Suprapubic skin (tissue), 4 donors: ENCODE measurements at regions not wholly inside any gene's neighbourhood (a gene's known extent, or its start where the extent isn't known, plus 50 kb on each side); places are given as distances from the start of the nearest gene placed in this dataset.

Experiments
- DNase-seq, 2 donors: peaks; one replicate each; pipeline ENCODE4 v3.0.0-alpha.2; 2019; ENCODE audit warnings: low spot score in 2 of 2
- H3K27ac ChIP-seq: fragments of 200-600 bp; sonication (generic); one replicate; pipeline ENCODE4 v1.5.1; 2019
- H3K27me3 ChIP-seq: fragments of 200-600 bp; sonication (generic); one replicate; pipeline ENCODE4 v1.5.1; 2019
- H3K36me3 ChIP-seq: fragments of 200-600 bp; sonication (generic); one replicate; pipeline ENCODE4 v1.5.1; 2019
- H3K4me1 ChIP-seq: fragments of 200-600 bp; sonication (generic); one replicate; pipeline ENCODE4 v1.5.1; 2019
- H3K4me3 ChIP-seq: fragments of 200-600 bp; sonication (generic); one replicate; pipeline ENCODE4 v1.5.1; 2019; ENCODE audit warnings: mild to moderate bottlenecking
- H3K9me3 ChIP-seq: fragments of 200-600 bp; sonication (generic); one replicate; pipeline ENCODE4 v1.5.1; 2019
- CTCF ChIP-seq, 2 donors: fragments of 200-600 bp in 1 of 2; fragments of 450-650 bp in 1 of 2; sonication (generic) in 1 of 2; IDR thresholded peaks; one replicate each; pipeline ENCODE4 v1.5.1; 2016 to 2019; ENCODE audit warnings: antibody characterized with exemption in 2 of 2, mild to moderate bottlenecking in 1 of 2, moderate library complexity in 1 of 2
- EP300 ChIP-seq: sonication (generic); formaldehyde crosslinking; IDR thresholded peaks from one replicate; pipeline ENCODE4 v1.6.1; 2017; ENCODE audit warnings: antibody characterized with exemption
- POLR2A ChIP-seq, 2 donors: fragments of 450-650 bp; IDR thresholded peaks; one replicate each; pipeline ENCODE4 v1.6.1; 2017; ENCODE audit warnings: antibody characterized with exemption in 2 of 2, mild to moderate bottlenecking in 2 of 2, moderate library complexity in 2 of 2
- POLR2AphosphoS5 ChIP-seq, 3 donors: sonication (generic); formaldehyde crosslinking; IDR thresholded peaks; one replicate each; pipeline ENCODE4 v1.6.1; 2017; ENCODE audit warnings: antibody characterized with exemption in 3 of 3
- WGBS: methylation state at CpG from one replicate; pipeline ENCODE4 v1.1.5; 2018; 5-methylcytosine and 5-hydroxymethylcytosine counted together

GRCh38 chr2:207428573-207428972 lies 101.2 kb upstream of the CREB1 start:
- WGBS: 87% methylated on average over 1 of the region's 1 CpG
- H3K4me1 ChIP-seq: no peaks in the 10 kb centered on the region
- no peaks in the 10 kb centered on the region for H3K9me3 ChIP-seq
- TF ChIP-seq EP300: no peak
- no peak for TF ChIP-seq CTCF (IDR thresholded peaks at IDR 0.05)
- no peaks in the 10 kb centered on the region for H3K36me3 ChIP-seq
- H3K27me3 ChIP-seq: no peaks in the 10 kb centered on the region
- no peak for DNase-seq
- H3K4me3 ChIP-seq: no peak overlapping the region
- no peak overlapping the region for H3K27ac ChIP-seq

- Histone ChIP-seq H3K27me3 (no peaks in the 10 kb centered on the region), H3K4me1 (peaks cover 2% of the 10 kb centered on the region), H3K4me3 (no peak overlapping the region), H3K27ac (no peak overlapping the region), H3K9me3 (no peaks in the 10 kb centered on the region), H3K36me3 (no peaks in the 10 kb centered on the region)
- no peak for TF ChIP-seq POLR2A (IDR thresholded peaks at IDR 0.05)
- no peak for TF ChIP-seq POLR2AphosphoS5 (IDR thresholded peaks at IDR 0.05)
- no peak for TF ChIP-seq CTCF (IDR thresholded peaks at IDR 0.05)
- TF ChIP-seq EP300: no peak
- WGBS: 39% methylated on average over 3 of the region's 3 CpGs
- DNase-seq: no peak
Observed at GRCh38 chr2:207432453-207432852, 97.3 kb upstream of the CREB1 start.

- Histone ChIP-seq H3K9me3 (no peaks in the 10 kb centered on the region), H3K27me3 (no peaks in the 10 kb centered on the region), H3K4me1 (peaks cover 3% of the 10 kb centered on the region), H3K36me3 (no peaks in the 10 kb centered on the region), H3K27ac (no peak overlapping the region), H3K4me3 (no peak overlapping the region)
- DNase-seq: no peak
- TF ChIP-seq EP300 (no peak), CTCF (IDR thresholded peaks at IDR 0.05) (no peak), POLR2A (IDR thresholded peaks at IDR 0.05) (no peak), POLR2AphosphoS5 (IDR thresholded peaks at IDR 0.05) (no peak)
- 76% methylated on average over 1 of the region's 1 CpG for WGBS
Observed at GRCh38 chr2:207434306-207434705, 95.5 kb upstream of the CREB1 start.

- no peaks in the 10 kb centered on the region for H3K36me3 ChIP-seq
- 74% methylated on average over 4 of the region's 4 CpGs for WGBS
- H3K4me1 ChIP-seq: peaks cover 3% of the 10 kb centered on the region
- TF ChIP-seq EP300 (no peak), POLR2AphosphoS5 (IDR thresholded peaks at IDR 0.05) (no peak), POLR2A (IDR thresholded peaks at IDR 0.05) (no peak), CTCF (IDR thresholded peaks at IDR 0.05) (no peak)
- DNase-seq: no peak
- H3K4me3 ChIP-seq: no peak overlapping the region
- H3K27ac ChIP-seq: no peak overlapping the region
- H3K27me3 ChIP-seq: no peaks in the 10 kb centered on the region
- H3K9me3 ChIP-seq: no peaks in the 10 kb centered on the region
Observed at GRCh38 chr2:207434899-207435465, 94.8 kb upstream of the CREB1 start.

- H3K27ac ChIP-seq: no peak overlapping the region
- no peaks in the 10 kb centered on the region for H3K27me3 ChIP-seq
- WGBS: 78% methylated on average over 1 of the region's 1 CpG
- TF ChIP-seq POLR2AphosphoS5 (IDR thresholded peaks at IDR 0.05) (no peak), CTCF (IDR thresholded peaks at IDR 0.05) (no peak), EP300 (no peak), POLR2A (IDR thresholded peaks at IDR 0.05) (no peak)
- H3K36me3 ChIP-seq: no peaks in the 10 kb centered on the region
- DNase-seq: no peak
- no peaks in the 10 kb centered on the region for H3K9me3 ChIP-seq
- no peak overlapping the region for H3K4me3 ChIP-seq
- H3K4me1 ChIP-seq: peaks cover 3% of the 10 kb centered on the region
Observed at GRCh38 chr2:207437136-207437523, 92.6 kb upstream of the CREB1 start.
